Stimulated activated naive CD8-positive, alpha-beta T cell treated with anti-CD3 and anti-CD28 coated beads, Interleukin-15, Interleukin-2, amounts not matched to agents 100 U/mL and 50 U/mL, for 24 hours (primary cell): ENCODE measurements at regions not wholly inside any gene's neighbourhood (a gene's known extent, or its start where the extent isn't known, plus 50 kb on each side); places are given as distances from the start of the nearest gene placed in this dataset.

ENCODE experiments used
- ATAC-seq: fragments of 150-1000 bp; cut with Tn5 transposase; one replicate; pipeline ENCODE4 v1.10.0; 2021
- DNase-seq: peaks from one replicate; pipeline ENCODE4 v3.0.0; 2021

- ATAC-seq = no peak
Measured at GRCh38 chr16:35506018-35506897, 2046.8 kb downstream of the TP53TG3F start.

GRCh38 chr16:35506898-35507194, 2047.4 kb downstream of the TP53TG3F start:
- no peak for ATAC-seq
- no peak for DNase-seq

More at GRCh38 chr16:35506018-35506897, 2046.8 kb downstream of the TP53TG3F start:
- DNase-seq = no peak

GRCh38 chr16:35510701-35511100, 2051.3 kb downstream of the TP53TG3F start:
- no peak for ATAC-seq
- no peak for DNase-seq

- ATAC-seq (no peak), DNase-seq (no peak)
Measured at GRCh38 chr16:35516551-35516950, 2057.1 kb downstream of the TP53TG3F start.

- DNase-seq (no peak), ATAC-seq (no peak)
Measured at GRCh38 chr16:35516971-35517370, 2057.6 kb downstream of the TP53TG3F start.

- ATAC-seq (no peak), DNase-seq (no peak)
Measured at GRCh38 chr16:35523991-35524390, 2064.6 kb downstream of the TP53TG3F start.

- ATAC-seq = no peak
Measured at GRCh38 chr16:35525979-35526590, 2066.7 kb downstream of the TP53TG3F start.

GRCh38 chr16:35532576-35532975, 2073.2 kb downstream of the TP53TG3F start:
- no peak for DNase-seq
- no peak for ATAC-seq

More at GRCh38 chr16:35525979-35526590, 2066.7 kb downstream of the TP53TG3F start:
- no peak for DNase-seq

- no peak for DNase-seq
- no peak for ATAC-seq
Measured at GRCh38 chr16:35533683-35534082, 2074.3 kb downstream of the TP53TG3F start.

- no peak for ATAC-seq
- DNase-seq = no peak
Measured at GRCh38 chr16:35543486-35543885, 2084.1 kb downstream of the TP53TG3F start.

- ATAC-seq = no peak
- no peak for DNase-seq
Measured at GRCh38 chr16:35552763-35553162, 2093.4 kb downstream of the TP53TG3F start.

- no peak for ATAC-seq
- no peak for DNase-seq
Measured at GRCh38 chr16:35557731-35558130, 2098.3 kb downstream of the TP53TG3F start.

- ATAC-seq (no peak), DNase-seq (no peak)
Measured at GRCh38 chr16:35559911-35560636, 2100.7 kb downstream of the TP53TG3F start.

GRCh38 chr16:35560637-35560984, 2101.2 kb downstream of the TP53TG3F start:
- ATAC-seq (no peak), DNase-seq (no peak)

GRCh38 chr16:35561346-35561745, 2101.9 kb downstream of the TP53TG3F start:
- DNase-seq = no peak
- no peak for ATAC-seq

- DNase-seq = no peak
- no peak for ATAC-seq
Measured at GRCh38 chr16:35562471-35562870, 2103.1 kb downstream of the TP53TG3F start.

- DNase-seq (no peak), ATAC-seq (no peak)
Measured at GRCh38 chr16:35562919-35563318, 2103.5 kb downstream of the TP53TG3F start.

GRCh38 chr16:35564148-35564547, 2104.7 kb downstream of the TP53TG3F start:
- ATAC-seq = no peak
- DNase-seq = no peak

- DNase-seq = no peak
- no peak for ATAC-seq
Measured at GRCh38 chr16:35564889-35565288, 2105.5 kb downstream of the TP53TG3F start.

- ATAC-seq (no peak), DNase-seq (no peak)
Measured at GRCh38 chr16:35565626-35566025, 2106.2 kb downstream of the TP53TG3F start.

- no peak for DNase-seq
- no peak for ATAC-seq
Measured at GRCh38 chr16:35569413-35569812, 2110.0 kb downstream of the TP53TG3F start.

GRCh38 chr16:35570946-35571345, 2111.5 kb downstream of the TP53TG3F start:
- no peak for ATAC-seq
- no peak for DNase-seq

GRCh38 chr16:35572186-35572585, 2112.8 kb downstream of the TP53TG3F start:
- DNase-seq (no peak), ATAC-seq (no peak)
